K562 (cell line): ENCODE measurements at regions not wholly inside any gene's neighbourhood (a gene's known extent, or its start where the extent isn't known, plus 50 kb on each side); places are given as distances from the start of the nearest gene placed in this dataset.

Source experiments
- CUX1 ChIP-seq: fragments of 200-800 bp; sonication (Bioruptor generic); IDR thresholded peaks from 2 replicates; pipeline ENCODE4 v1.6.1; 2016; ENCODE audit warnings: missing genetic modification characterization, missing compliant biosample characterization
- NBN ChIP-seq: fragments of 450-650 bp; IDR thresholded peaks from 2 replicates; pipeline ENCODE4 v1.6.1; 2016; ENCODE audit warnings: low read depth, mild to moderate bottlenecking
- ZBTB26 ChIP-seq: fragments of 450-650 bp; formaldehyde crosslinking; IDR thresholded peaks from 2 replicates; pipeline ENCODE4 v1.4.0; 2022; ENCODE audit warnings: missing genetic modification characterization
- ZNF282 ChIP-seq: sonication (generic); formaldehyde crosslinking; IDR thresholded peaks from 2 replicates; pipeline ENCODE4 v1.8.1; 2023; ENCODE audit warnings: missing genetic modification reagents

- TF ChIP-seq CUX1 (no peak), NBN (no peak), ZBTB26 (CRISPR knock-in tag) (no peak), ZNF282 (no peak)
Observed at GRCh38 chr10:106107706-106108105, 1056.8 kb downstream of the SORCS1 start.
